B cell (primary cell): ENCODE measurements at regions not wholly inside any gene's neighbourhood (a gene's known extent, or its start where the extent isn't known, plus 50 kb on each side); places are given as distances from the start of the nearest gene placed in this dataset.

ENCODE experiments used
- ATAC-seq: fragments of 200-7000 bp; cut with Tn5 transposase; one replicate; pipeline ENCODE4 v1.10.0; 2021; ENCODE audit warnings: low read depth, mild to moderate bottlenecking, moderate number of reproducible peaks, moderate library complexity
- CTCF ChIA-PET: fragments of 350-600 bp; sonication (Branson Sonifier 250); formaldehyde crosslinking; loops from one replicate; lab custom pipeline; 2021; ENCODE audit warnings: antibody characterized with exemption, inconsistent platforms; lab: Charles Lee
- POLR2A ChIA-PET: fragments of 350-600 bp; sonication (Branson Sonifier 250); formaldehyde crosslinking; loops from one replicate; lab custom pipeline; 2021; ENCODE audit warnings: antibody characterized with exemption; lab: Charles Lee
- DNase-seq: peaks from one replicate; pipeline ENCODE4 v3.0.0; 2013
- H2AFZ ChIP-seq: 2 replicates; pipeline ENCODE4 v1.6.1; 2012; ENCODE audit warnings: mild to moderate bottlenecking, low read depth, low read length; ENCODE audit not compliant: insufficient read depth, poor library complexity, severe bottlenecking
- H3K27ac ChIP-seq, 2 donors: 1 replicate in 1 of 2; 2 replicates in 1 of 2; pipeline ENCODE4 v1.5.1; 2012 to 2013; ENCODE audit warnings: low read length in 2 of 2, mild to moderate bottlenecking in 2 of 2, moderate library complexity in 1 of 2
- H3K27me3 ChIP-seq, 4 experiments: fragments of 200-600 bp in 1 of 4; sonication (generic) in 1 of 4; replicated peaks in 1 of 4; 1 replicate in 2 of 4; 2 replicates in 2 of 4; pipeline versions ENCODE4 v1.6.1 to v1.7.0; 2013 to 2016; ENCODE audit warnings: low read length in 3 of 4, mild to moderate bottlenecking in 2 of 4, mixed read lengths in 1 of 4, moderate library complexity in 1 of 4; ENCODE audit not compliant: insufficient read depth in 4 of 4, control insufficient read depth in 3 of 4; ENCODE audit errors: control extremely low read depth in 1 of 4
- H3K36me3 ChIP-seq, 2 experiments: replicated peaks in 1 of 2; 1 replicate in 1 of 2; 2 replicates in 1 of 2; pipeline versions ENCODE4 v1.6.1 to v1.7.1; 2013; ENCODE audit warnings: low read length in 1 of 2; ENCODE audit not compliant: insufficient read depth in 2 of 2, control insufficient read depth in 1 of 2; ENCODE audit errors: control extremely low read depth in 1 of 2, extremely low read depth in 1 of 2
- H3K4me1 ChIP-seq, 2 donors: fragments of 200-600 bp in 1 of 2; sonication (generic) in 1 of 2; 1 replicate in 1 of 2; 2 replicates in 1 of 2; pipeline versions ENCODE4 v1.5.1 to v1.6.1; 2013 to 2017; ENCODE audit warnings: low read length in 2 of 2; ENCODE audit not compliant: control insufficient read depth in 2 of 2, insufficient read depth in 2 of 2
- H3K4me2 ChIP-seq: replicated peaks from 2 replicates; pipeline ENCODE3; 2012; ENCODE audit warnings: mild to moderate bottlenecking, low read depth, low read length; ENCODE audit not compliant: poor library complexity, severe bottlenecking
- H3K4me3 ChIP-seq, 5 experiments: fragments of 200-600 bp in 1 of 5; sonication (generic) in 1 of 5; 1 replicate in 3 of 5; 2 replicates in 2 of 5; pipeline versions ENCODE4 v1.5.1 to v1.7.0; 2011 to 2016; ENCODE audit warnings: low read length in 4 of 5, mild to moderate bottlenecking in 4 of 5, low read depth in 2 of 5, control low read depth in 1 of 5, moderate library complexity in 1 of 5; ENCODE audit not compliant: insufficient read depth in 1 of 5; ENCODE audit errors: control extremely low read depth in 1 of 5, extremely low read depth in 1 of 5
- H3K79me2 ChIP-seq: fragments of 200-600 bp; sonication (generic); one replicate; pipeline ENCODE4 v1.6.0; 2016; ENCODE audit warnings: low read length; ENCODE audit not compliant: control insufficient read depth, insufficient read depth
- H3K9ac ChIP-seq: fragments of 200-600 bp; sonication (generic); 2 replicates; pipeline ENCODE4 v1.6.1; 2017; ENCODE audit warnings: mild to moderate bottlenecking, low read length, moderate library complexity
- H3K9me3 ChIP-seq, 3 donors: one replicate each; pipeline versions ENCODE4 v1.6.1 to v1.7.1; 2013; ENCODE audit warnings: low read length in 2 of 3; ENCODE audit not compliant: control insufficient read depth in 2 of 3, insufficient read depth in 1 of 3; ENCODE audit errors: control extremely low read depth in 1 of 3
- H4K20me1 ChIP-seq: 2 replicates; pipeline ENCODE4 v1.6.0; 2012; ENCODE audit warnings: mild to moderate bottlenecking, low read length; ENCODE audit not compliant: insufficient read depth, control insufficient read depth, poor library complexity, severe bottlenecking
- H3K27ac Mint-ChIP-seq: one replicate; pipeline ENCODE4 v1.8.0; 2021; ENCODE audit warnings: mixed read lengths
- H3K27me3 Mint-ChIP-seq: one replicate; pipeline ENCODE4 v1.8.0; 2021; ENCODE audit warnings: mixed read lengths
- H3K4me1 Mint-ChIP-seq: one replicate; pipeline ENCODE4 v1.8.0; 2021; ENCODE audit warnings: mixed read lengths
- H3K4me3 Mint-ChIP-seq: one replicate; pipeline ENCODE4 v1.8.0; 2021; ENCODE audit warnings: mixed read lengths
- H3K9me3 Mint-ChIP-seq: one replicate; pipeline ENCODE4 v1.8.0; 2022; ENCODE audit warnings: mixed read lengths; ENCODE audit not compliant: insufficient read depth
- EZH2 ChIP-seq: IDR thresholded peaks from 2 replicates; pipeline ENCODE4 v1.6.1; 2012; ENCODE audit warnings: borderline replicate concordance, low read depth, mild to moderate bottlenecking, moderate library complexity, low read length; ENCODE audit not compliant: insufficient read depth, poor library complexity, severe bottlenecking
- WGBS: methylation state at CpG from one replicate; pipeline ENCODE4 v1.1.5; 2013; ENCODE audit warnings: missing lambda C conversion rate; ENCODE audit not compliant: insufficient coverage; 5-methylcytosine and 5-hydroxymethylcytosine counted together
- intact Hi-C: fragments of 100-400 bp; cut with micrococcal nuclease; formaldehyde crosslinking; loops from one replicate; pipeline ENCODE4 v1.10.0; 2022
- TF ChIP-seq, protein P1 (sequence below): fragments of 200-600 bp; IDR thresholded peaks from one replicate; pipeline ENCODE4 v1.8.0; 2022; ENCODE audit warnings: antibody characterized with exemption, mild to moderate bottlenecking

- Histone ChIP-seq H3K9ac (no peak overlapping the region), H3K4me1 (no peaks in the 10 kb centered on the region), H3K79me2 (no peaks in the 10 kb centered on the region), H3K27ac (no peak overlapping the region), H3K36me3 (no peaks in the 10 kb centered on the region), H3K4me3 (no peak overlapping the region), H2AFZ (no peak overlapping the region), H3K27me3 (peaks cover 0 to under 1% (median 0%) of the 10 kb centered on the region in 4 experiments), H4K20me1 (no peaks in the 10 kb centered on the region), H3K9me3 (peaks cover 0 to 3% (median 0%) of the 10 kb centered on the region in 3 donors), H3K4me2 (no peak overlapping the region)
- Mint-ChIP-seq H3K27me3 (peaks cover 26% of the 10 kb centered on the region), H3K4me3 (no peak overlapping the region), H3K27ac (no peak overlapping the region), H3K4me1 (no peaks in the 10 kb centered on the region), H3K9me3 (no peaks in the 10 kb centered on the region)
- POLR2A ChIA-PET: no interaction called here
- CTCF ChIA-PET: no interaction called here
- 88% methylated on average over 4 of the region's 4 CpGs for WGBS
- TF ChIP-seq, protein P1, sequence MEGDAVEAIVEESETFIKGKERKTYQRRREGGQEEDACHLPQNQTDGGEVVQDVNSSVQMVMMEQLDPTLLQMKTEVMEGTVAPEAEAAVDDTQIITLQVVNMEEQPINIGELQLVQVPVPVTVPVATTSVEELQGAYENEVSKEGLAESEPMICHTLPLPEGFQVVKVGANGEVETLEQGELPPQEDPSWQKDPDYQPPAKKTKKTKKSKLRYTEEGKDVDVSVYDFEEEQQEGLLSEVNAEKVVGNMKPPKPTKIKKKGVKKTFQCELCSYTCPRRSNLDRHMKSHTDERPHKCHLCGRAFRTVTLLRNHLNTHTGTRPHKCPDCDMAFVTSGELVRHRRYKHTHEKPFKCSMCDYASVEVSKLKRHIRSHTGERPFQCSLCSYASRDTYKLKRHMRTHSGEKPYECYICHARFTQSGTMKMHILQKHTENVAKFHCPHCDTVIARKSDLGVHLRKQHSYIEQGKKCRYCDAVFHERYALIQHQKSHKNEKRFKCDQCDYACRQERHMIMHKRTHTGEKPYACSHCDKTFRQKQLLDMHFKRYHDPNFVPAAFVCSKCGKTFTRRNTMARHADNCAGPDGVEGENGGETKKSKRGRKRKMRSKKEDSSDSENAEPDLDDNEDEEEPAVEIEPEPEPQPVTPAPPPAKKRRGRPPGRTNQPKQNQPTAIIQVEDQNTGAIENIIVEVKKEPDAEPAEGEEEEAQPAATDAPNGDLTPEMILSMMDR: no peak
- TF ChIP-seq EZH2: no peak
- ATAC-seq (no peak), DNase-seq (no peak)
- intact Hi-C loops: no loop called here
These were observed 100.1 kb downstream of the MAFB start for GRCh38 chr20:40588891-40589290.

- ATAC-seq: no peak
- no peak overlapping the region for H3K4me3 Mint-ChIP-seq
- no peaks in the 10 kb centered on the region for H4K20me1 ChIP-seq
- no peaks in the 10 kb centered on the region for H3K79me2 ChIP-seq
- H3K4me2 ChIP-seq: no peak overlapping the region
- H3K27me3 ChIP-seq: no peaks in the 10 kb centered on the region
- 70% methylated on average over 7 of the region's 7 CpGs for WGBS
- no peak overlapping the region for H3K27ac Mint-ChIP-seq
- intact Hi-C loops: no loop called here
- H3K4me3 ChIP-seq: no peak overlapping the region
- ChIA-PET CTCF (no interaction called here), POLR2A (no interaction called here)
- H3K9ac ChIP-seq: no peak overlapping the region
- no peaks in the 10 kb centered on the region for H3K4me1 Mint-ChIP-seq
- H3K36me3 ChIP-seq: no peaks in the 10 kb centered on the region
- no peak overlapping the region for H3K27ac ChIP-seq
- no peaks in the 10 kb centered on the region for H3K9me3 Mint-ChIP-seq
- no peak overlapping the region for H2AFZ ChIP-seq
- peaks cover 21% of the 10 kb centered on the region for H3K27me3 Mint-ChIP-seq
- no peaks in the 10 kb centered on the region for H3K4me1 ChIP-seq
- TF ChIP-seq, protein P1: no peak
- TF ChIP-seq EZH2: no peak
- peaks cover 0 to 3% (median 0%) of the 10 kb centered on the region in 3 donors for H3K9me3 ChIP-seq
- DNase-seq: no peak
These were observed 102.0 kb downstream of the MAFB start for GRCh38 chr20:40587038-40587437.
